ENCODE measurements at regions not wholly inside any gene's neighbourhood (a gene's known extent, or its start where the extent isn't known, plus 50 kb on each side); places are given as distances from the start of the nearest gene placed in this dataset.

GRCh38 chr12:38157274-38157932, 159.2 kb upstream of the ALG10B start:
- Histone ChIP-seq H3K9me3 (ENCODE audit: low read length) (no peaks in the 10 kb centered on the region), H4K20me1 (ENCODE audit: insufficient read depth, low read length) (no peaks in the 10 kb centered on the region), H3K27ac (ENCODE audit: low read depth, low read length, poor library complexity, severe bottlenecking) (no peak overlapping the region), H3K4me3 (ENCODE audit: low read depth, low read length, poor library complexity, severe bottlenecking) (no peak overlapping the region), H3K4me2 (ENCODE audit: low read length) (no peak overlapping the region), H2AFZ (ENCODE audit: low read length) (no peak overlapping the region), H3K9me2 (ENCODE audit: insufficient read depth, low read length) (no peaks in the 10 kb centered on the region), H3K36me3 (ENCODE audit: insufficient read depth, low read length) (no peaks in the 10 kb centered on the region), H3K4me1 (ENCODE audit: insufficient read depth, low read length, poor library complexity, severe bottlenecking) (no peaks in the 10 kb centered on the region), H3K79me2 (ENCODE audit: insufficient read depth, low read depth, low read length) (no peaks in the 10 kb centered on the region)
- intact Hi-C loops (cut with micrococcal nuclease; ENCODE audit: unreplicated experiment), result no loop called here
- no peak for DNase-seq (ENCODE audit: low spot score)
- TF ChIP-seq EZH2phosphoT487 (IDR thresholded peaks at IDR 0.05; ENCODE audit: borderline replicate concordance, low read depth, low read length) (no peak), CTCF (conservative IDR thresholded peaks at IDR 0.05; ENCODE audit: low read length) (no peak)
- ChIA-PET POLR2A (no interaction called here), CTCF (ENCODE audit: unreplicated experiment) (no interaction called here)
- BruUV-seq (replicated peaks), result no TSS peak

GRCh38 chr12:38157933-38158401, 158.6 kb upstream of the ALG10B start:
- intact Hi-C loops (cut with micrococcal nuclease; ENCODE audit: unreplicated experiment), result no loop called here
- Histone ChIP-seq H3K4me2 (ENCODE audit: low read length) (no peak overlapping the region), H3K4me3 (ENCODE audit: low read depth, low read length, poor library complexity, severe bottlenecking) (no peak overlapping the region), H3K4me1 (ENCODE audit: insufficient read depth, low read length, poor library complexity, severe bottlenecking) (no peaks in the 10 kb centered on the region), H3K36me3 (ENCODE audit: insufficient read depth, low read length) (no peaks in the 10 kb centered on the region), H3K79me2 (ENCODE audit: insufficient read depth, low read depth, low read length) (no peaks in the 10 kb centered on the region), H2AFZ (ENCODE audit: low read length) (no peak overlapping the region), H3K9me2 (ENCODE audit: insufficient read depth, low read length) (no peaks in the 10 kb centered on the region), H3K27ac (ENCODE audit: low read depth, low read length, poor library complexity, severe bottlenecking) (no peak overlapping the region), H4K20me1 (ENCODE audit: insufficient read depth, low read length) (no peaks in the 10 kb centered on the region), H3K9me3 (ENCODE audit: low read length) (no peaks in the 10 kb centered on the region)
- no peak for TF ChIP-seq CTCF (conservative IDR thresholded peaks at IDR 0.05; ENCODE audit: low read length)
- TF ChIP-seq EZH2phosphoT487 (IDR thresholded peaks at IDR 0.05; ENCODE audit: borderline replicate concordance, low read depth, low read length), result no peak
- ChIA-PET POLR2A (no interaction called here), CTCF (ENCODE audit: unreplicated experiment) (no interaction called here)
- DNase-seq (ENCODE audit: low spot score), result no peak
- no TSS peak for BruUV-seq (replicated peaks)

- Histone ChIP-seq H3K9me2 (ENCODE audit: insufficient read depth, low read length) (no peaks in the 10 kb centered on the region), H3K4me2 (ENCODE audit: low read length) (no peak overlapping the region), H3K9me3 (ENCODE audit: low read length) (no peaks in the 10 kb centered on the region), H3K79me2 (ENCODE audit: insufficient read depth, low read depth, low read length) (no peaks in the 10 kb centered on the region), H3K4me3 (ENCODE audit: low read depth, low read length, poor library complexity, severe bottlenecking) (no peak overlapping the region), H3K27ac (ENCODE audit: low read depth, low read length, poor library complexity, severe bottlenecking) (no peak overlapping the region), H2AFZ (ENCODE audit: low read length) (no peak overlapping the region), H3K36me3 (ENCODE audit: insufficient read depth, low read length) (no peaks in the 10 kb centered on the region), H3K4me1 (ENCODE audit: insufficient read depth, low read length, poor library complexity, severe bottlenecking) (no peaks in the 10 kb centered on the region), H4K20me1 (ENCODE audit: insufficient read depth, low read length) (no peaks in the 10 kb centered on the region)
- ChIA-PET POLR2A (no interaction called here), CTCF (ENCODE audit: unreplicated experiment) (no interaction called here)
- no peak for DNase-seq (ENCODE audit: low spot score)
- no TSS peak for BruUV-seq (replicated peaks)
- intact Hi-C loops (cut with micrococcal nuclease; ENCODE audit: unreplicated experiment), result no loop called here
- no peak for TF ChIP-seq EZH2phosphoT487 (IDR thresholded peaks at IDR 0.05; ENCODE audit: borderline replicate concordance, low read depth, low read length)
- no peak for TF ChIP-seq CTCF (conservative IDR thresholded peaks at IDR 0.05; ENCODE audit: low read length)
Measured at GRCh38 chr12:38158428-38159091, 158.0 kb upstream of the ALG10B start.
